ENCODE measurements at regions not wholly inside any gene's neighbourhood (a gene's known extent, or its start where the extent isn't known, plus 50 kb on each side); places are given as distances from the start of the nearest gene placed in this dataset.

DNA sequence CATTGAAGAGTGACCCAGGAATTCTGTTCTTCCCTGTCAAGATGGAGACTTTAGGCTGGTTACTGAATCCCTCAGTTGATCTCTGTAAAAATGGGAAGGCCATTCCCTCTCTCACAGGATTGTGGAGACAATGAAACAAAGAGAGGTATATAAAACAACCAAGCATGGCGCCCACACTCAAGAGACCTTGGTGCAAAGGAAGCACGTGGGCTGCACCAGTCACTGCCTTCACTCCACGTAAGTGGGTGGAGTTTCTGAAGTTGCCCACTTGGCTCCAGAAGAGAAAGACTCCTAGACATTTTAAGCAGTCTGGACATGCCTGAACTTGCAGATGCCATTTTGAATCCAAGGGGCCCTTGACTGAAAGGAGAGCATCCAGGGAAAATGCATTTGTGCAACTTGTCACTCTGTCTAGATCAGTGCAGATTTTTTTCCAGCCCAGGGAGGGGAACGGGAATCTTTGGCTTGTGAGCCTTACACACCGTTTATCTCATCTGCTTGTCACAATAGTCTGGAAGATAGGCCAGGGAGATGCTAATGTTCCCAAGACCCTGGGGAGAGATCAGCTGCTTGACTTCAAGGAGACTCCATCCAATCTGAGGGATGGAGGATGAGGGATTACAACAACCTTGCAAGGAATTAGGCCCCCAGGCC is 96.9 kb upstream of the TBX3 start:
- H3K4me3 ChIP-seq, result no peak overlapping the region
- in situ Hi-C loops (cut with MboI; ENCODE audit: low sequenced_read_pairs in 4 of 4) (no loop called here), intact Hi-C loops (cut with DNase I; ENCODE audit: low total_unique reads) (no loop called here)
- DNase-seq, result no peak
- H3K36me3 ChIP-seq, result no peaks in the 10 kb centered on the region
- ATAC-seq, result no peak
- H3K9me3 ChIP-seq, result no peaks in the 10 kb centered on the region
- no peak for TF ChIP-seq POLR2A (IDR thresholded peaks at IDR 0.05)
- H3K27me3 ChIP-seq, result no peaks in the 10 kb centered on the region
- no peaks in the 10 kb centered on the region for H3K4me1 ChIP-seq
- H3K27ac ChIP-seq, result no peak overlapping the region

DNA sequence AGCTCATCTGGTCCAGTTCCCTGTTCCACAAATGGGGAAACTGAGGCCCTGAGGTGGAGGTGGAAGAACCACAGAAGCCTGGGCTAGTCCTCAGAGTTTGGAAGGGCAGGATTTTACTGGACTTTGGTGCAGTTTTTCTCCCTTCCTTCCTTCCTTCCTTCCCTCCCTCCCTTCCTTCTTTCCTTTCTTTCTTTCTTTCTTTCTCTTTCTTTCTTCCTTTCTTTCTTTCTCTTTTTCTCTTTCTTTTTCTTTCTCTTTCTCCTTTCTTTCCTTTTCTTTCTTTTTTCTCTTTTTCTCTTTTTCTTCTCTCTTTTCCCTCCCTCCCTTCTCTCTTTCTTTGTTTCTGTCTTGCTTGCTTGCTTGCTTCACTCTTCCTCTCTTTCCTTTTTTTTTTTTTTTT is 95.7 kb upstream of the TBX3 start:
- ATAC-seq, result no peak
- DNase-seq, result no peak
- H3K27ac ChIP-seq, result no peak overlapping the region
- no peak overlapping the region for H3K4me3 ChIP-seq
- H3K9me3 ChIP-seq, result no peaks in the 10 kb centered on the region
- in situ Hi-C loops (cut with MboI; ENCODE audit: low sequenced_read_pairs in 4 of 4), result no loop called here
- H3K36me3 ChIP-seq, result no peaks in the 10 kb centered on the region
- H3K4me1 ChIP-seq, result no peaks in the 10 kb centered on the region
- TF ChIP-seq POLR2A (IDR thresholded peaks at IDR 0.05), result no peak
- TF ChIP-seq, protein P1, sequence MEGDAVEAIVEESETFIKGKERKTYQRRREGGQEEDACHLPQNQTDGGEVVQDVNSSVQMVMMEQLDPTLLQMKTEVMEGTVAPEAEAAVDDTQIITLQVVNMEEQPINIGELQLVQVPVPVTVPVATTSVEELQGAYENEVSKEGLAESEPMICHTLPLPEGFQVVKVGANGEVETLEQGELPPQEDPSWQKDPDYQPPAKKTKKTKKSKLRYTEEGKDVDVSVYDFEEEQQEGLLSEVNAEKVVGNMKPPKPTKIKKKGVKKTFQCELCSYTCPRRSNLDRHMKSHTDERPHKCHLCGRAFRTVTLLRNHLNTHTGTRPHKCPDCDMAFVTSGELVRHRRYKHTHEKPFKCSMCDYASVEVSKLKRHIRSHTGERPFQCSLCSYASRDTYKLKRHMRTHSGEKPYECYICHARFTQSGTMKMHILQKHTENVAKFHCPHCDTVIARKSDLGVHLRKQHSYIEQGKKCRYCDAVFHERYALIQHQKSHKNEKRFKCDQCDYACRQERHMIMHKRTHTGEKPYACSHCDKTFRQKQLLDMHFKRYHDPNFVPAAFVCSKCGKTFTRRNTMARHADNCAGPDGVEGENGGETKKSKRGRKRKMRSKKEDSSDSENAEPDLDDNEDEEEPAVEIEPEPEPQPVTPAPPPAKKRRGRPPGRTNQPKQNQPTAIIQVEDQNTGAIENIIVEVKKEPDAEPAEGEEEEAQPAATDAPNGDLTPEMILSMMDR (IDR thresholded peaks at IDR 0.05 in 4 of 5, conservative IDR thresholded peaks at IDR 0.05 in 1 of 5), result no peak
- H3K27me3 ChIP-seq, result no peaks in the 10 kb centered on the region
- intact Hi-C loops (cut with DNase I; ENCODE audit: low total_unique reads), result no loop called here

DNA sequence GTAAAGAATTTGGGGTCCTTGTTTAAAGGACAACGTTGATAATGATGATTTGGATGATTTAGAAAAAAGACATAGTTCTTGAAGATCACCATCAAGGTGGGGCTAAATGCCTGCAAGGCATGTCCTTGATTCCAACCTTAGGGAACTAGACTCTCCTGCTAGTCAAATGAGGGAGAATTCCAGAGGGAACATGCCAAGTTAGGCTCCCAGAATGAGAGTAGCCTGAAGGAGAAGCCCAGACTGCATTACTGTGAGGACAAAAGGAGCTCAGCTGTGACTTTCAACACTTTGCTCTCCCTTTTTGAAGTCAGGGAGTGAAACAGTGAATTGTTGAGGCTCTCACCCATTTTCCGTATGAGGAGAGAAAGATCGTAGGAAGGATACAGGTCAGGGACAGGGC is 95.2 kb upstream of the TBX3 start:
- Histone ChIP-seq H3K27me3 (no peaks in the 10 kb centered on the region), H3K4me1 (no peaks in the 10 kb centered on the region), H3K36me3 (no peaks in the 10 kb centered on the region), H3K9me3 (no peaks in the 10 kb centered on the region), H3K27ac (no peak overlapping the region), H3K4me3 (no peak overlapping the region)
- in situ Hi-C loops (cut with MboI; ENCODE audit: low sequenced_read_pairs in 4 of 4) (no loop called here), intact Hi-C loops (cut with DNase I; ENCODE audit: low total_unique reads) (no loop called here)
- TF ChIP-seq, protein P1 (IDR thresholded peaks at IDR 0.05 in 4 of 5, conservative IDR thresholded peaks at IDR 0.05 in 1 of 5), result no peak
- no peak for TF ChIP-seq POLR2A (IDR thresholded peaks at IDR 0.05)
- DNase-seq (no peak), ATAC-seq (no peak)

DNA sequence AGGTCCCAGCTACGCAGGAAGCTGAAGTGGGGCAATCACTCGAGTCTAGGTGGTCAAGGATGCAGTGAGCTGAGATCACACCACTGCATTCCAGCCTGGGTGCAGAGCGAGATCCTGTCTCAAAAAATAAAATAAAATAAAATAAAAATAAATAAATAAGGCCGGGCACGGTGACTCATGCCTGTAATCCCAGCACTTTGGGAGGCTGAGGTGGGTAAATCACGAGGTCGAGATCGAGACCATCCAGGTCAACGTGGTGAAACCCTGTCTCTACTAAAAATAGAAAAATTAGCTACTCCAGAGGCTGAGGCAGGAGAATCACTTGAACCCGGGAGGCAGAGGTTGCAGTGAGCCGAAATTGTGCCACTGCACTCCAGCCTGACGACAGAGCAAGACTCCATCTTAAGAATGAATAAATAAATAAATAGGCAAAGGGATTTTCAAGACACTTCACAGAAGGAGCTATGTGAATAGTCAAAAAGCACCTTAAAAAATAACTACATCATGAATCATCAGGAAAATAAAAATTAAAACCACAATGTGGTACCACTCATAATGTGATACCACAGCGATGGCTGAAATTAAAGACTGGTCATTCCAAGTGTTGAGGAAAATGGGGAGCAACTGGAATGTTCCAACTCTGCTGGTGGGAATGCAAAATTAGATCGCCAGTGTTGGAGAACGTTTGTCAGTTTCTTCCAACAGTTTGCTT is 92.9 kb upstream of the TBX3 start:
- no peaks in the 10 kb centered on the region for H3K9me3 ChIP-seq
- ATAC-seq (no peak), DNase-seq (no peak)
- H3K36me3 ChIP-seq, result no peaks in the 10 kb centered on the region
- no peak overlapping the region for H3K4me3 ChIP-seq
- no peaks in the 10 kb centered on the region for H3K27me3 ChIP-seq
- intact Hi-C loops (cut with DNase I; ENCODE audit: low total_unique reads) (no loop called here), in situ Hi-C loops (cut with MboI; ENCODE audit: low sequenced_read_pairs in 4 of 4) (no loop called here)
- H3K27ac ChIP-seq, result no peak overlapping the region
- TF ChIP-seq, protein P1 (IDR thresholded peaks at IDR 0.05 in 4 of 5, conservative IDR thresholded peaks at IDR 0.05 in 1 of 5), result no peak
- no peaks in the 10 kb centered on the region for H3K4me1 ChIP-seq

DNA sequence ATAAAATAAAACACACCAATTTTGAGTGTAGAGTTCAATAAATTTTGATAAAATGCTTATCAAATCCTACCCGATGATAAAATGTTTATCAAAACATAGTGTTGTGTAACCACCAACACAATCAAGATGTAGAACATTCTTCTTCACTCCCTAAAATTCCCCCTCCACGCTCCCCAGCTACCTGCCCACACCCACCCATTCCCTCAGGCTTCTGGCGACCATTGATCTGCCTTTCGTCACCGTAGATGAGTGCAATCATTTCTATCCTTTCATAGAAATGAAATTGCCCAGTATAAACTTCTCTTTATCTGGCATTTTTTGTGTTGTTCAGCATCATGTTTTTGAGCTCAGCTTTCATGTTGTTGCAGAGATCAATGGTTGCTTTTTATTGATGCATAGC is 90.7 kb upstream of the TBX3 start:
- no peaks in the 10 kb centered on the region for H3K9me3 ChIP-seq
- H3K4me1 ChIP-seq, result no peaks in the 10 kb centered on the region
- no peak for ATAC-seq
- H3K27me3 ChIP-seq, result no peaks in the 10 kb centered on the region
- H3K36me3 ChIP-seq, result no peaks in the 10 kb centered on the region
- in situ Hi-C loops (cut with MboI; ENCODE audit: low sequenced_read_pairs in 4 of 4), result no loop called here
- intact Hi-C loops (cut with DNase I; ENCODE audit: low total_unique reads), result no loop called here
- no peak for DNase-seq
- no peak for TF ChIP-seq POLR2A (IDR thresholded peaks at IDR 0.05)
- TF ChIP-seq, protein P1 (IDR thresholded peaks at IDR 0.05 in 4 of 5, conservative IDR thresholded peaks at IDR 0.05 in 1 of 5), result no peak
- H3K27ac ChIP-seq, result no peak overlapping the region
- no peak overlapping the region for H3K4me3 ChIP-seq

Measured in gastrocnemius medialis (tissue), 4 donors.